Esophagus muscularis mucosa (tissue), 4 donors: ENCODE measurements at regions not wholly inside any gene's neighbourhood (a gene's known extent, or its start where the extent isn't known, plus 50 kb on each side); places are given as distances from the start of the nearest gene placed in this dataset.

Experiments
- CTCF ChIP-seq, 3 experiments: fragments of 200-600 bp in 2 of 3; fragments of 450-650 bp in 1 of 3; sonication (generic) in 2 of 3; IDR thresholded peaks; one replicate each; pipeline ENCODE4 v1.5.1; 2017 to 2019; ENCODE audit warnings: antibody characterized with exemption in 3 of 3, mild to moderate bottlenecking in 2 of 3, moderate library complexity in 1 of 3
- EP300 ChIP-seq: sonication (generic); formaldehyde crosslinking; IDR thresholded peaks from one replicate; pipeline ENCODE4 v1.6.1; 2017; ENCODE audit warnings: antibody characterized with exemption
- POLR2A ChIP-seq: fragments of 450-650 bp; IDR thresholded peaks from one replicate; pipeline ENCODE4 v1.6.1; 2017; ENCODE audit warnings: antibody characterized with exemption, moderate library complexity, mild to moderate bottlenecking, low read depth

- no peak for TF ChIP-seq POLR2A
- TF ChIP-seq CTCF (IDR thresholded peaks at IDR 0.05) = no peak
- no peak for TF ChIP-seq EP300
These were observed 132.8 kb downstream of the RBFOX3 start for GRCh38 chr17:79478051-79478461.
